ENCODE measurements at regions not wholly inside any gene's neighbourhood (a gene's known extent, or its start where the extent isn't known, plus 50 kb on each side); places are given as distances from the start of the nearest gene placed in this dataset.

GRCh38 chr3:16789344-16790120 lies 95.2 kb upstream of the PLCL2 start:
- H3K56ac ChIP-seq (ENCODE audit: low read length): peak overlapping the region; percentile 53
- H3K4me2 ChIP-seq (ENCODE audit: low read length): no peak overlapping the region
- peak; percentile 47 for DNase-seq
- H4K5ac ChIP-seq (ENCODE audit: low read length): no peak overlapping the region
- no peaks in the 10 kb centered on the region for H3K27me3 ChIP-seq (ENCODE audit: insufficient read depth, low read length, poor library complexity)
- H3K79me2 ChIP-seq (ENCODE audit: control insufficient read depth, insufficient read depth, low read length): no peaks in the 10 kb centered on the region
- no CpG with 5 or more reads among the region's 3 CpGs for WGBS (ENCODE audit: extremely low coverage, insufficient coverage, low lambda C conversion rate)
- peak overlapping the region; percentile 64 for H2AK5ac ChIP-seq (ENCODE audit: low read length)
- H2BK15ac ChIP-seq (replicated peaks; ENCODE audit: low read depth): no peak overlapping the region
- H3K36me3 ChIP-seq (ENCODE audit: control insufficient read depth, insufficient read depth, low read length): no peaks in the 10 kb centered on the region
- H2BK120ac ChIP-seq (ENCODE audit: low read depth, low read length): no peak overlapping the region
- H3K4me1 ChIP-seq (ENCODE audit: control insufficient read depth, low read depth, low read length): peaks cover 9% of the 10 kb centered on the region
- H4K8ac ChIP-seq (ENCODE audit: low read depth, low read length): no peak overlapping the region
- H3K27ac ChIP-seq (ENCODE audit: low read depth, low read length): no peak overlapping the region
- no peak overlapping the region for H3K4me3 ChIP-seq (ENCODE audit: low read length)
- no peaks in the 10 kb centered on the region for H3K79me1 ChIP-seq (ENCODE audit: low read length)
- H3K18ac ChIP-seq (ENCODE audit: low read length): no peak overlapping the region
- no peak overlapping the region for H3K4ac ChIP-seq (ENCODE audit: low read depth, low read length)
- peak overlapping the region; percentile 69 for H2BK5ac ChIP-seq (ENCODE audit: low read length)
- no peak overlapping the region for H3K9ac ChIP-seq (ENCODE audit: low read length)
- no peak overlapping the region for H3K23ac ChIP-seq (ENCODE audit: low read length)

DNA sequence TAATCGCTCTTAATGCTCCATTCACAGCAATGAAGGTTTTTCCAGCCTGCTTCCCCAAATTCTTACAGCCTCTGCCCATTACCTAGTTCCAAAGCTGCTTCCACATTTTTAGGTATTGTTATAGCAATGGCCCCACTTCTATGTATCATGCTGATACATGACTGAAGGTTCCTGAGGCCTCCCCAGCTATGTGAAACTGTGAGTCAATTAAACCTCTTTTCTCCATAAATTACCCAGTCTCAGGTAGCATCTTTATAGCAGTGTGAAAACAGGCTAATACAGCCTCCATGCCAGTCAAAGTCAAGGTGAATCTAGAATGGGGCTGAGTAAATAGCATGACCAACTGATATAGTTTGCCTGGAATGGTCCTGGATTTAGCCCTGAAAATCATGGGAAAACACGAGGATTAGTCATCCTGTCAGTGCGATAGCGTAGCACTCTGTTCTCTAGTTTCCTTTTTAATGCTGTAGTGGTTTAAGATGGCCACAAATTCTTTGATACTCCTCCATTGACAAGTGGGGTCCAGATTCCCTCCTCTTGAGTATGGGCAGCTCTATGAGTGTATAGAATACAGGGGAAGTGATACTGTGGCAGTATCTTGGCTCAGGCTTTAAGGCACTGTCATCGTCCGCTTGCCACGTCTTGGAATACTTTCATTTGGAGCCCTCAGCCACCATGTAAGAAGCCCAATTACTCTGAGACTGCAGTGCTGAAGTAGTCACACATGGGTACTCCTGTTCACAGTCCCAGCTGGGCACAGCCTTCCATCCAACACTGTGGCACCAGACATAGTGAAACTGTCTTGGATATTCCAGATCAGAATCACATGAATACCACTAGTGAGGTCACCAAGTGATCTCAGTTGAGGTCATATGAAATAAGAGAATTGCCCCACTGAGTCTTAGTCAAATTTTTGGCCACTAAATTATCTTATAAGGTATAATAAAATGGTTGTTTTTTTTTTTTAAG lies 94.0 kb upstream of the PLCL2 start:
- no peak overlapping the region for H4K8ac ChIP-seq (ENCODE audit: low read depth, low read length)
- no peaks in the 10 kb centered on the region for H3K36me3 ChIP-seq (ENCODE audit: control insufficient read depth, insufficient read depth, low read length)
- H2BK15ac ChIP-seq (replicated peaks; ENCODE audit: low read depth): no peak overlapping the region
- H4K5ac ChIP-seq (ENCODE audit: low read length): no peak overlapping the region
- no peak overlapping the region for H3K23ac ChIP-seq (ENCODE audit: low read length)
- DNase-seq: no peak
- H3K9ac ChIP-seq (ENCODE audit: low read length): no peak overlapping the region
- H2BK120ac ChIP-seq (ENCODE audit: low read depth, low read length): no peak overlapping the region
- H3K27me3 ChIP-seq (ENCODE audit: insufficient read depth, low read length, poor library complexity): no peaks in the 10 kb centered on the region
- H3K79me2 ChIP-seq (ENCODE audit: control insufficient read depth, insufficient read depth, low read length): no peaks in the 10 kb centered on the region
- H3K27ac ChIP-seq (ENCODE audit: low read depth, low read length): no peak overlapping the region
- no peak overlapping the region for H3K4ac ChIP-seq (ENCODE audit: low read depth, low read length)
- H2AK5ac ChIP-seq (ENCODE audit: low read length): no peak overlapping the region
- H3K4me1 ChIP-seq (ENCODE audit: control insufficient read depth, low read depth, low read length): peaks cover 9% of the 10 kb centered on the region
- H2BK5ac ChIP-seq (ENCODE audit: low read length): no peak overlapping the region
- H3K4me3 ChIP-seq (ENCODE audit: low read length): no peak overlapping the region
- no peak overlapping the region for H3K4me2 ChIP-seq (ENCODE audit: low read length)
- H3K79me1 ChIP-seq (ENCODE audit: low read length): no peaks in the 10 kb centered on the region
- H3K18ac ChIP-seq (ENCODE audit: low read length): no peak overlapping the region
- no CpG with 5 or more reads among the region's 7 CpGs for whole genome bisulfite sequencing (ENCODE audit: extremely low coverage, insufficient coverage, low lambda C conversion rate)
- H3K56ac ChIP-seq (ENCODE audit: low read length): no peak overlapping the region

DNA sequence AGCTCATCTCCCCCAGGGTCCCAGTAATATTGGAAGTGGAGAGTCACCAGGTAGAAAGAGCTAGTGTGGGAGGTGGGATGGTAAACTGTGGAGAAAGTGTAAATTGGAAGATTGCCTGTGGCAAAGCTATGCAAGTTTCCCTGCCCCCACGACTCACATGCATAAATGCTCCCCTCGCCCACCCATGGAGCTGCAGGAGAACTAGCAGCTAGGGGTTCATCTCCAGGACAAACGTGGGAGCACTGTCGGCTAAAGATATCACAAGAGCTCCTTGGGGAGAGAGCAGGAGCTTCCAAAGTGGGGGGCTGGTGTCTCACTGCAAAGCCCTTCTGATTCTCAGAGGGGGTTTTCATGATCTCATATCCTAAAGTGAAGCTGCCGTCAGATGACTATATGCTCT lies 91.4 kb upstream of the PLCL2 start:
- Histone ChIP-seq H3K4ac (ENCODE audit: low read depth, low read length) (no peak overlapping the region), H2AK5ac (ENCODE audit: low read length) (no peak overlapping the region), H4K8ac (ENCODE audit: low read depth, low read length) (no peak overlapping the region), H3K23ac (ENCODE audit: low read length) (no peak overlapping the region), H3K79me2 (ENCODE audit: control insufficient read depth, insufficient read depth, low read length) (no peaks in the 10 kb centered on the region), H3K4me2 (ENCODE audit: low read length) (no peak overlapping the region), H3K56ac (ENCODE audit: low read length) (peak overlapping the region; percentile 17), H3K27ac (ENCODE audit: low read depth, low read length) (no peak overlapping the region), H3K9ac (ENCODE audit: low read length) (no peak overlapping the region), H3K18ac (ENCODE audit: low read length) (peak overlapping the region; percentile 32), H3K4me3 (ENCODE audit: low read length) (no peak overlapping the region), H2BK5ac (ENCODE audit: low read length) (no peak overlapping the region), H3K27me3 (ENCODE audit: insufficient read depth, low read length, poor library complexity) (no peaks in the 10 kb centered on the region), H2BK120ac (ENCODE audit: low read depth, low read length) (no peak overlapping the region), H3K4me1 (ENCODE audit: control insufficient read depth, low read depth, low read length) (peaks cover 9% of the 10 kb centered on the region), H4K5ac (ENCODE audit: low read length) (no peak overlapping the region), H3K36me3 (ENCODE audit: control insufficient read depth, insufficient read depth, low read length) (no peaks in the 10 kb centered on the region), H2BK15ac (replicated peaks; ENCODE audit: low read depth) (no peak overlapping the region), H3K79me1 (ENCODE audit: low read length) (no peaks in the 10 kb centered on the region)
- peak; percentile 29 for DNase-seq
- no CpG with 5 or more reads among the region's 5 CpGs for WGBS (ENCODE audit: extremely low coverage, insufficient coverage, low lambda C conversion rate)

- no peaks in the 10 kb centered on the region for H3K36me3 ChIP-seq (ENCODE audit: control insufficient read depth, insufficient read depth, low read length)
- no peak overlapping the region for H2BK5ac ChIP-seq (ENCODE audit: low read length)
- H2BK15ac ChIP-seq (replicated peaks; ENCODE audit: low read depth): no peak overlapping the region
- no peak overlapping the region for H3K27ac ChIP-seq (ENCODE audit: low read depth, low read length)
- H2AK5ac ChIP-seq (ENCODE audit: low read length): no peak overlapping the region
- H3K4me3 ChIP-seq (ENCODE audit: low read length): no peak overlapping the region
- no peak overlapping the region for H3K9ac ChIP-seq (ENCODE audit: low read length)
- no peak overlapping the region for H3K18ac ChIP-seq (ENCODE audit: low read length)
- no peaks in the 10 kb centered on the region for H3K27me3 ChIP-seq (ENCODE audit: insufficient read depth, low read length, poor library complexity)
- no peak for DNase-seq
- H3K4ac ChIP-seq (ENCODE audit: low read depth, low read length): no peak overlapping the region
- H3K79me2 ChIP-seq (ENCODE audit: control insufficient read depth, insufficient read depth, low read length): no peaks in the 10 kb centered on the region
- no peak overlapping the region for H3K23ac ChIP-seq (ENCODE audit: low read length)
- H4K8ac ChIP-seq (ENCODE audit: low read depth, low read length): no peak overlapping the region
- H2BK120ac ChIP-seq (ENCODE audit: low read depth, low read length): no peak overlapping the region
- H3K4me1 ChIP-seq (ENCODE audit: control insufficient read depth, low read depth, low read length): peaks cover 9% of the 10 kb centered on the region
- H3K56ac ChIP-seq (ENCODE audit: low read length): no peak overlapping the region
- no peak overlapping the region for H4K5ac ChIP-seq (ENCODE audit: low read length)
- H3K4me2 ChIP-seq (ENCODE audit: low read length): no peak overlapping the region
- H3K79me1 ChIP-seq (ENCODE audit: low read length): no peaks in the 10 kb centered on the region
Measured at GRCh38 chr3:16794257-16794656, 90.5 kb upstream of the PLCL2 start.

GRCh38 chr3:16795581-16795980 lies 89.2 kb upstream of the PLCL2 start:
- no peak overlapping the region for H3K18ac ChIP-seq (ENCODE audit: low read length)
- no peak overlapping the region for H2BK120ac ChIP-seq (ENCODE audit: low read depth, low read length)
- no peak overlapping the region for H2AK5ac ChIP-seq (ENCODE audit: low read length)
- H3K4ac ChIP-seq (ENCODE audit: low read depth, low read length): no peak overlapping the region
- H3K79me1 ChIP-seq (ENCODE audit: low read length): no peaks in the 10 kb centered on the region
- DNase-seq: no peak
- WGBS (ENCODE audit: extremely low coverage, insufficient coverage, low lambda C conversion rate): no CpG with 5 or more reads among the region's 2 CpGs
- no peak overlapping the region for H3K4me3 ChIP-seq (ENCODE audit: low read length)
- peaks cover 5% of the 10 kb centered on the region for H3K4me1 ChIP-seq (ENCODE audit: control insufficient read depth, low read depth, low read length)
- H3K36me3 ChIP-seq (ENCODE audit: control insufficient read depth, insufficient read depth, low read length): no peaks in the 10 kb centered on the region
- no peaks in the 10 kb centered on the region for H3K79me2 ChIP-seq (ENCODE audit: control insufficient read depth, insufficient read depth, low read length)
- H3K9ac ChIP-seq (ENCODE audit: low read length): no peak overlapping the region
- no peak overlapping the region for H3K56ac ChIP-seq (ENCODE audit: low read length)
- H2BK5ac ChIP-seq (ENCODE audit: low read length): no peak overlapping the region
- H2BK15ac ChIP-seq (replicated peaks; ENCODE audit: low read depth): no peak overlapping the region
- H3K23ac ChIP-seq (ENCODE audit: low read length): no peak overlapping the region
- no peak overlapping the region for H3K27ac ChIP-seq (ENCODE audit: low read depth, low read length)
- H4K8ac ChIP-seq (ENCODE audit: low read depth, low read length): no peak overlapping the region
- H3K27me3 ChIP-seq (ENCODE audit: insufficient read depth, low read length, poor library complexity): no peaks in the 10 kb centered on the region
- H4K5ac ChIP-seq (ENCODE audit: low read length): no peak overlapping the region
- no peak overlapping the region for H3K4me2 ChIP-seq (ENCODE audit: low read length)
